Prostate gland (tissue), 2 donors: ENCODE measurements at regions not wholly inside any gene's neighbourhood (a gene's known extent, or its start where the extent isn't known, plus 50 kb on each side); places are given as distances from the start of the nearest gene placed in this dataset.

Experiments
- POLR2A ChIP-seq: fragments of 450-650 bp; IDR thresholded peaks from one replicate; pipeline ENCODE4 v1.6.1; 2016; ENCODE audit warnings: antibody characterized with exemption, mild to moderate bottlenecking
- POLR2AphosphoS5 ChIP-seq: sonication (generic); formaldehyde crosslinking; IDR thresholded peaks from one replicate; pipeline ENCODE4 v1.6.1; 2017; ENCODE audit warnings: antibody characterized with exemption
- TF ChIP-seq, protein P1 (sequence below), 4 experiments: fragments of 200-600 bp in 2 of 4; fragments of 450-650 bp in 2 of 4; sonication (generic) in 2 of 4; IDR thresholded peaks; 1 replicate in 3 of 4; 2 replicates in 1 of 4; pipeline ENCODE4 v1.5.1; 2016 to 2019; ENCODE audit warnings: antibody characterized with exemption in 4 of 4, mild to moderate bottlenecking in 2 of 4, moderate library complexity in 2 of 4

DNA sequence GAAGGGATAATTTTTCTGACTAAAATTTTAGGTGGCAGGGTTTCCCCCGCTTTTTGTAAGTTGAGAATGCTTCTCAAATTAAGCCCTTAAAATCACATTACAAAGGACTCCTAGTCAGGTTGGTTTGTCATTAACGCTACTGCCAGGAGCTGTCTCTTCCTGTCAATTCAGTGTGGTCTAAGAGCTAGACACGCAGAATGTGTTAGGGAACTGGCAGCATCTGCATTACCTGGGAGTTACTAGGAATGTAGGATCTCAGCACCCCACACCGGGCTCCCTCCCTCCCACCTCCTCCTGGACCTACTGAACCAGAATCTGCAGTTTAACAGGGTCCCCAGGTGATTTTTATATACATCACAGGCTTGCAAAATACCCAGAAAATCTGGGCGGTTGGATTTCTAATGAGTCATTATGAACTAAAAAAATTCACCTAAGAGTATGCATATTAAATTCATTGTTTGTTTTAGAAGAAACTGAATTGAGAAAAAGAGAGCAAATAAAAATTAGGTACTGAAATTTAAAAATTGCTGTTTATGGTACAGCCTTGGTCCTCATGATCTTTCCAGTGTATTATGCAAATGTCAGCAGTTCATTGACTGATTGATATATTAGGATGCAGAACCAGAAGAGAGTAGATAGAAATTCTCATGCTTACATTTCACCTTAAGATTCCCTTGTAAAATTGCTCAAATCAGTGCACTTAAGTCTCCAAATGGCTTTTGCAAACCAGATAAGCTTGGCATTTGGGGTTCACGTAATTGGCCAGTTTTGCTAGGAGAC lies 130.9 kb upstream of the ITGA6 start:
- TF ChIP-seq POLR2AphosphoS5 (no peak), POLR2A (no peak)
- TF ChIP-seq, protein P1, sequence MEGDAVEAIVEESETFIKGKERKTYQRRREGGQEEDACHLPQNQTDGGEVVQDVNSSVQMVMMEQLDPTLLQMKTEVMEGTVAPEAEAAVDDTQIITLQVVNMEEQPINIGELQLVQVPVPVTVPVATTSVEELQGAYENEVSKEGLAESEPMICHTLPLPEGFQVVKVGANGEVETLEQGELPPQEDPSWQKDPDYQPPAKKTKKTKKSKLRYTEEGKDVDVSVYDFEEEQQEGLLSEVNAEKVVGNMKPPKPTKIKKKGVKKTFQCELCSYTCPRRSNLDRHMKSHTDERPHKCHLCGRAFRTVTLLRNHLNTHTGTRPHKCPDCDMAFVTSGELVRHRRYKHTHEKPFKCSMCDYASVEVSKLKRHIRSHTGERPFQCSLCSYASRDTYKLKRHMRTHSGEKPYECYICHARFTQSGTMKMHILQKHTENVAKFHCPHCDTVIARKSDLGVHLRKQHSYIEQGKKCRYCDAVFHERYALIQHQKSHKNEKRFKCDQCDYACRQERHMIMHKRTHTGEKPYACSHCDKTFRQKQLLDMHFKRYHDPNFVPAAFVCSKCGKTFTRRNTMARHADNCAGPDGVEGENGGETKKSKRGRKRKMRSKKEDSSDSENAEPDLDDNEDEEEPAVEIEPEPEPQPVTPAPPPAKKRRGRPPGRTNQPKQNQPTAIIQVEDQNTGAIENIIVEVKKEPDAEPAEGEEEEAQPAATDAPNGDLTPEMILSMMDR (IDR thresholded peaks at IDR 0.05), result no peak
